Thymus (tissue), 11 donors: ENCODE measurements at regions not wholly inside any gene's neighbourhood (a gene's known extent, or its start where the extent isn't known, plus 50 kb on each side); places are given as distances from the start of the nearest gene placed in this dataset.

ENCODE experiments used
- DNase-seq, 9 donors: peaks; one replicate each; pipeline ENCODE4 v3.0.0-alpha.2; 2013; ENCODE audit warnings: low spot score in 9 of 9, low read depth in 6 of 9, missing footprints in 1 of 9
- H3K27ac ChIP-seq, 2 donors: one replicate each; pipeline ENCODE4 v1.5.1; 2013; ENCODE audit warnings: control low read depth in 1 of 2, low read depth in 1 of 2, low read length in 1 of 2, mild to moderate bottlenecking in 1 of 2, moderate library complexity in 1 of 2
- H3K27me3 ChIP-seq, 2 donors: one replicate each; pipeline ENCODE4 v1.5.1; 2013; ENCODE audit warnings: low read length in 1 of 2; ENCODE audit not compliant: control insufficient read depth in 2 of 2, insufficient read depth in 1 of 2
- H3K36me3 ChIP-seq, 2 donors: one replicate each; pipeline ENCODE4 v1.5.1; 2013; ENCODE audit warnings: low read length in 1 of 2, mild to moderate bottlenecking in 1 of 2, moderate library complexity in 1 of 2; ENCODE audit not compliant: control insufficient read depth in 2 of 2, insufficient read depth in 2 of 2
- H3K4me1 ChIP-seq, 2 donors: one replicate each; pipeline ENCODE4 v1.5.1; 2013; ENCODE audit warnings: low read length in 2 of 2; ENCODE audit not compliant: control insufficient read depth in 2 of 2, insufficient read depth in 2 of 2
- H3K4me3 ChIP-seq, 2 donors: one replicate each; pipeline ENCODE4 v1.5.1; 2013; ENCODE audit warnings: low read length in 2 of 2, control low read depth in 1 of 2, mild to moderate bottlenecking in 1 of 2
- H3K9me3 ChIP-seq, 2 donors: one replicate each; pipeline ENCODE4 v1.5.1; 2013; ENCODE audit warnings: low read length in 1 of 2, mild to moderate bottlenecking in 1 of 2; ENCODE audit not compliant: control insufficient read depth in 2 of 2, insufficient read depth in 1 of 2
- WGBS: extraction: QIAGEN DNeasy Blood & Tissue Kit; methylation state at CpG from one replicate; pipeline ENCODE4 v1.1.7; 2013; 5-methylcytosine and 5-hydroxymethylcytosine counted together
- donor health status: healthy.

DNA sequence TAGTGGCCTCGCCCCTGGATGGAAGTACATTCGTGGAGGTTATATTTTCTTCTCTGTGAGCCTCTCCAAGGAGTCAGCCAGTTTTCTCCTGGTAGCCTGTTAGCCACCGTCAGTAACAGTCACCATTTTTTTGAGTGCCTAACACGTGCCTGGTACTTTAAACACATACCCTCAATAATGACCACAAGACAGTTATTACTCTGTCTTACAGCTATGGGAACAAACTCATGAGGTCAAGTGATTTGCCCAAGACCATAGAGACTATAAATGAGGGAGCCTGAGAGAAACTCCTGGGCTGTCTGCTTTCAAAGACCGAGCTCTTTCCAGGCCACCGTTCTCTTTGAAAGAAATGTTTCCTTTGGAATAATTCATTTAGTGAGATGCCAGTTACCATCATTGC lies 90.4 kb downstream of the PALM2AKAP2 start:
- WGBS, result 79% methylated on average over 6 of the region's 6 CpGs
- H3K27me3 ChIP-seq, result peaks cover 0 to 12% of the 10 kb centered on the region in 2 donors
- H3K4me3 ChIP-seq, result no peak overlapping the region
- no peak overlapping the region for H3K27ac ChIP-seq
- H3K4me1 ChIP-seq, result no peaks in the 10 kb centered on the region
- DNase-seq, result no peak
- no peaks in the 10 kb centered on the region for H3K36me3 ChIP-seq
- H3K9me3 ChIP-seq, result no peaks in the 10 kb centered on the region

DNA sequence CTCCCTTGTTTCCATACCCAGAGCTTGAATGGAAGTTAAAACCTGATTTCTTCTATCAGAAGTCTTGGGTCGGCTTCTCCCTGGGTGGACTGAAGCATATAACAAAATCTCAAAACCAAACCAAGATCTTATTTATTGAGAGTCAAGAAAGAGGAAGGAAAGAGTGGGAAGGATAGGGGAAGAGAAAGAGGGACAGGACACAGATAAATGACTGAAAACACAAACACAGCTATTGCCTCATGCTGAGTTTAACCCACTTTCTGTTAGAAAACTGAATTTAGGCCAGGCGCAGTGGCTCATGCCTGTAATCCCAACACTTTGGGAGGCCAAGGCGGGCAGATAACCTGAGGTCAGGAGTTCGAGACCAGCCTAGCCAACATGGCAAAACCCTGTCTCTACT lies 92.9 kb downstream of the PALM2AKAP2 start:
- no peaks in the 10 kb centered on the region for H3K36me3 ChIP-seq
- no peaks in the 10 kb centered on the region for H3K9me3 ChIP-seq
- no peaks in the 10 kb centered on the region for H3K4me1 ChIP-seq
- H3K4me3 ChIP-seq, result no peak overlapping the region
- H3K27ac ChIP-seq, result no peak overlapping the region
- no peak for DNase-seq
- 95% methylated on average over 4 of the region's 4 CpGs for WGBS
- H3K27me3 ChIP-seq, result peaks cover 0 to 8% of the 10 kb centered on the region in 2 donors

DNA sequence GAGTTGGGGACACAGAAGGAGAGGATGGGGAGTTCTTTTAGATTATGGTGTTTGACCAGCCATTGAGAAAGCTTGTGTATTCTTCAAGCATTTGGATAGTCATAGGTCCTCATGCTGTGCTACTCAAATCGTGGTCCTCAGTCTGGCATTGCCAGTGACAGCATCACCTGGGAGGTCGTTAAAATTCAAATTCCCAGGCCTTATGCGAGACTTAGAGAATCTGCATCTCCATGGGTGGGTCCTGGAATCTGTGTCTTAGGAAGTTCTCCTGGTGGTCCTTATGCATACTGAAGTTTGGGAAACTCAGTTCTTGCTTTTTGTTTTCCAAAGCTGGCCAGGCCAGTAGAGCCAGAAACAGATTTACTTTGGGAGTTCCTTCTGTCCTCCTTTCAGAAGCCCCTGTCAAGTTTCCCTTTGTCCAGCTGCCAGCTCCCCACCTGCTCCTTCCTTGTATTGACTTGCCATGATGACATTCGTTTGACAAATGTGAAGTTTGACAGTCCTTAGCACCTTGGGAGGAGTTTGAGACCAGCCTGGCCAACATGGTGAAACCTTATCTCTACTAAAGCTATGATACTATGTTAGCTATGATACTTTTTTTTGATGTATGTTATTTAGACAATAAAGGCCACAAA lies 95.6 kb downstream of the PALM2AKAP2 start:
- no peak overlapping the region for H3K27ac ChIP-seq
- no peaks in the 10 kb centered on the region for H3K36me3 ChIP-seq
- H3K9me3 ChIP-seq, result no peaks in the 10 kb centered on the region
- WGBS, result 78% methylated on average over 4 of the region's 4 CpGs
- no peak overlapping the region for H3K4me3 ChIP-seq
- H3K27me3 ChIP-seq, result no peaks in the 10 kb centered on the region
- no peak for DNase-seq
- no peaks in the 10 kb centered on the region for H3K4me1 ChIP-seq

DNA sequence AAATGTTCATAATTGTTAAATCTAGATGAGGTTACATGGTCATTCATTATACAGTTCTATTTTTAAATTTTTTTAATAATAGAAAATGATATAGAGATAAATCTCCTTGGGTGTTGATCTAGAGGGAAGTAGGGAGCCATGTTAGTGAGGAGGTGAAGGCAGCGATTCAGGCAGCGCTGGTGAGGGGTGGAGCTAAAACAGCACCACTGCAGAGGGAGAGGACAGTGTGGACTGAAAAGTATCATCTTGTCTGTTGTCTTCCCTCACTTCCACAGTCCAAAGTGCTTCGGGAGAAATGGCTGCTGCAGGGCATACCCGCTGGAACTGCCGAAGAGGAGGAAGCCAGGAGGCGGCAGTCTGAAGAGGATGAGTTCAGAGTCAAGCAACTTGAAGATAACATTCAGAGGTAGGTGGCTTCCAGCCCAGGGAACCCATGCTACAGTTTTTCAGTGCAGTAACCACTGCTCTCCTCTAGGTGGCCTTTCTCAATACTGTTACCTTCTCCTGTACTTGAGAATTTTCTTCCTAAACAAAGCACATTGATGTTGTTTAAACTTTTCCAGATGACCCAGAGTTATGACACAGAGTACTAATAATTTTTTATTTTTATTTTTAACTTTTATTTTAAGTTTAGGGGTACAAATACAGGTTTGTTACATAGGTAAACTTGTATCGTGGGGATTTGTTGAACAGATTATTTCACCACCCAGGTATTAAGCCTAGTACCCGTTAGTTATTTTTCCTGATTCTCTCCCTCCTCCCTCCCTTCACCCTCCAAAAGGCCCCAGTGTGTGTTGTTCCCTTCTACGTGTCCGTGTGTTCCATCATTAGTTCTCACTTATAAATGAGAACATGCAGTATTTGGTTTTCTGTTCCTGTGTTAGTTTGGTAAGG lies 100.5 kb downstream of the PALM2AKAP2 start:
- peak in 5 of 9 donors; percentile 19 to 62 (median 35) for DNase-seq
- Histone ChIP-seq H3K4me3 (no peak overlapping the region), H3K27me3 (no peaks in the 10 kb centered on the region), H3K27ac (no peak overlapping the region), H3K9me3 (no peaks in the 10 kb centered on the region), H3K36me3 (no peaks in the 10 kb centered on the region), H3K4me1 (no peaks in the 10 kb centered on the region)
- 81% methylated on average over 10 of the region's 10 CpGs for WGBS

DNA sequence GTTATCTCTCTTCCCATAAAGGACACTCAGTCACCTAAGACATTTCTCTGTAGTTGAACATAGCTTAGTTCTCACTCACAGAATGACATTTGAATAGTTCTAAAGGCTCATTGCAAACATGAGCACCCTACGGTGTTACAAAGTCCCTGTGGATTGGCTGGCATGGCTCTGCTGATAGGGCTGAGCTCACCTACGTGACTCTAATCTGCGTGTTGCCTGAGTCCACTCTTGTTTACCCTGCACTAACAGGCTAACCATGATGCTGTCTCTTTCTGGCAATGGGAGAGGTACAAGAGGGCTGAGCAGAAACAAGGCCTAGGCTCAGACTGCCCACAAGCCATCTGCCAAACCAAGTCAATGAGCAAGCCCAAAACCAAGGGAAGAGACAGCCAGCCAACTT lies 103.6 kb downstream of the PALM2AKAP2 start:
- no peak overlapping the region for H3K27ac ChIP-seq
- no peaks in the 10 kb centered on the region for H3K27me3 ChIP-seq
- no peak overlapping the region for H3K4me3 ChIP-seq
- no peak for DNase-seq
- peaks cover 0 to 3% of the 10 kb centered on the region in 2 donors for H3K4me1 ChIP-seq
- no peaks in the 10 kb centered on the region for H3K36me3 ChIP-seq
- H3K9me3 ChIP-seq, result no peaks in the 10 kb centered on the region
- 99% methylated on average over 3 of the region's 3 CpGs for WGBS

DNA sequence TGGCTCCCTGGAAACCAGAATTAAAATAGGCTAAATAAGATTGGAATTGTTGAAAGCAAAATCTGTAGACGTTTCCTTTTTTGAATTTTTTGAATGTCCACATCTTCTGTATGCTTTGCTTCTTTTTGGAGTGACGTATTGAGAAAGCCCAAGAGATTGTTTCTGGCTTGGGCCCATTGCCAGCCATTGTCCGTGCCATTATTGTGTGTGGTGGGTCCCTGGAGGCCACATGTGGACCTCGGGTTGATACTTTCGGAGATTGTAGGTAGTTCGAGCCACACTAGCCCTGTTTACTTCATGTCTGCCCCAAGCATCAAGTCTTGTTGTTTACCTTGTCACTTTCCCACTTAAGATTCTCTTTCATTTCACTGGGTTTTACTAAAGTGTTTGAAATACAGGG lies 106.0 kb downstream of the PALM2AKAP2 start:
- Histone ChIP-seq H3K27ac (peak overlapping the region in 1 of 2 donors; percentile 67), H3K9me3 (no peaks in the 10 kb centered on the region), H3K36me3 (no peaks in the 10 kb centered on the region), H3K4me1 (peaks cover 3 to 4% of the 10 kb centered on the region in 2 donors), H3K27me3 (no peaks in the 10 kb centered on the region), H3K4me3 (no peak overlapping the region)
- 96% methylated on average over 6 of the region's 6 CpGs for WGBS
- no peak for DNase-seq

DNA sequence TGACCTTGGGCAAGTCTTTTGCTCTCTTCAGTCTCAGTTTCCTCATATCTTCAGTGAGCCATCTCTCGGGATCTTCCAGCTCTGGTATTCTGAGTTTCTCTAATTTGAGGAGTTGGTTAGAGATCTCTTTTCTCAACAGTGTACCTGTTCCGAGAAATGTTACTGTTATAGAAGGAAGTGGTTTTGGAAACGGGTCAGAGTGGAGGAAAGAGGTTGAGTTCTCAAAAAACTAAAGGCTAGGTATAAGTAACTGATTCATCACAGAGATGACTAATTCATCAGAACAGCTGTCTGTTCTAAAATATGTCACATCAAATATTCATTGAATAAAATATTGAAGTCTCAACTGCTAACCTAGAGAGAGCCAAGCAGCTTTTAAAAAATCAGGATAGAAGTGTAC lies 106.6 kb downstream of the PALM2AKAP2 start:
- peak in 1 of 9 donors; percentile 35 for DNase-seq
- peak overlapping the region in 1 of 2 donors; percentile 77 for H3K27ac ChIP-seq
- WGBS, result 5% methylated on average over 3 of the region's 3 CpGs

DNA sequence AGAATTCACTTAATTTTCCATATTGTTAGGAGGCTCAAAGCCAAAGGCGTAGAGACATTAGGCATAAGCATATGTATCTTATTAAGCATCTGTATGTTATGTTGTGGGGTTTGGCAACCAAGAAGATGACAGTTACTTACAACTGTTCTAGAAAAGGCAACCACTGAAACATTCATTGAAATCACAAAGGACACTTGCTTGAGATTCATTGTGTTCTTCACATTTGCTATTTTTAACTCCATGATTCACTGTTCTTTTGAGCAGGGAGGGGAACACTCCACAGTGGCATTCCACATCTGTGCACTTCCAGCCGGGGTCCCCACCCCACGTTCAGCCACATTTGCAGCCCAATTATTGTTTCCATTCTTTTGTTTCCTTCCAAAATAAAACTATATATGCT lies 107.1 kb downstream of the PALM2AKAP2 start:
- WGBS, result 95% methylated on average over 3 of the region's 3 CpGs
- H3K27ac ChIP-seq, result peak overlapping the region in 1 of 2 donors; percentile 77
- no peak overlapping the region for H3K4me3 ChIP-seq

More for the DNA sequence above, 106.6 kb downstream of the PALM2AKAP2 start:
- Histone ChIP-seq H3K27me3 (no peaks in the 10 kb centered on the region), H3K36me3 (no peaks in the 10 kb centered on the region), H3K9me3 (no peaks in the 10 kb centered on the region), H3K4me3 (no peak overlapping the region), H3K4me1 (peaks cover 3 to 4% of the 10 kb centered on the region in 2 donors)

DNA sequence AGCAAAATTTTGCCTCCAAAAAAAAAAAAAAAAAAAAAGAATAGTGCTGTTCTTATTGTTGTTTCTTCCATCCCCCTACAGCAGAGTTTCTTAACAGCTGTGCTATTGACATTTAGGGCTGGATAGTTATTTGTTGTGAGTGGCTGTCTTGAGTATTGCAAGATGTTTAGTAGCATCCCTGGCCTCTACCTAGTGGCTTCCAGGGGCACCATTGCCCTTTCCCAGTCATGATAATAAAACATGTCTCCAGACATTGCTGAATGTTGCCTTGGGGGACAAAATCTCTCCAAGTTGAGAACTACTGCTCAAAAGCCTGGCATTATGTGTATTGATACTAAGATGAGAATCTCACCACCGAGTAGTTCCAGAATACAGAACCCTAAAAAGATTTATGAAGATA lies 108.7 kb downstream of the PALM2AKAP2 start:
- DNase-seq, result no peak
- Histone ChIP-seq H3K4me1 (peaks cover 3 to 4% of the 10 kb centered on the region in 2 donors), H3K27me3 (no peaks in the 10 kb centered on the region), H3K4me3 (no peak overlapping the region), H3K27ac (peak overlapping the region in 1 of 2 donors; percentile 3), H3K36me3 (no peaks in the 10 kb centered on the region), H3K9me3 (no peaks in the 10 kb centered on the region)
- WGBS, result 92% methylated on average over 1 of the region's 1 CpG

More for the DNA sequence above, 107.1 kb downstream of the PALM2AKAP2 start:
- H3K27me3 ChIP-seq, result no peaks in the 10 kb centered on the region
- DNase-seq, result no peak
- no peaks in the 10 kb centered on the region for H3K9me3 ChIP-seq
- H3K4me1 ChIP-seq, result peaks cover 3 to 4% of the 10 kb centered on the region in 2 donors
- no peaks in the 10 kb centered on the region for H3K36me3 ChIP-seq
